GM12892 (cell line): ENCODE measurements at regions not wholly inside any gene's neighbourhood (a gene's known extent, or its start where the extent isn't known, plus 50 kb on each side); places are given as distances from the start of the nearest gene placed in this dataset.

ENCODE experiments used
- POLR2A ChIP-seq: IDR thresholded peaks from 2 replicates; pipeline ENCODE4 v1.6.1; 2011; ENCODE audit warnings: low read depth, low read length, control low read depth
- POLR2AphosphoS5 ChIP-seq: IDR thresholded peaks from 2 replicates; pipeline ENCODE4 v1.6.1; 2011; ENCODE audit warnings: low read depth, low read length, control low read depth

DNA sequence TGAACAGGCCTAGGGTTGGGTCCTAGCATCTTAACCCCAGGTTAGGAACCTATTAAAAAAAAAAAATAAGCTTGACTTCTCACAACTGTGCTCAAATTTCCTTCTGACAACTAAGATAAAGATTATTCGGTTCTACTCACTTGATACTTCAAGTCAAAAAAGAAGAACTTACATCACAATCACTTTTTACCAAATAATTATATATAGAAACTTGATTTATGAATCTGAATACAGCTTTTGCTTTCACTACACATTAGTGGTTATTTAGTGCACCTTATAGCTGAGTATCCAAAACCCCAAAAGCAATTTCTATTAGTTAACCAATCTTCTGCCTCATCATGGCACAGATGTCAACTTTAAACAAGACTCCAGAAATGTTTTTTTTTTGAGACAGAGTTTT, 119.0 kb upstream of the DST start:
- no peak for TF ChIP-seq POLR2A
- TF ChIP-seq POLR2AphosphoS5 = no peak
